ENCODE measurements at regions not wholly inside any gene's neighbourhood (a gene's known extent, or its start where the extent isn't known, plus 50 kb on each side); places are given as distances from the start of the nearest gene placed in this dataset.

- TF ChIP-seq POLR2AphosphoS5 (IDR thresholded peaks at IDR 0.05) (no peak), POLR2A (IDR thresholded peaks at IDR 0.05) (no peak)
Observed at GRCh38 chr5:98516701-98517100, 256.8 kb upstream of the RGMB start.
